Ovary (tissue), 7 donors: ENCODE measurements at regions not wholly inside any gene's neighbourhood (a gene's known extent, or its start where the extent isn't known, plus 50 kb on each side); places are given as distances from the start of the nearest gene placed in this dataset.

Experiments
- DNase-seq, 5 donors: peaks; one replicate each; pipeline ENCODE4 v3.0.0-alpha.2; 2019 to 2020
- H3K27ac ChIP-seq, 2 donors: fragments of 200-600 bp; one replicate each; pipeline versions ENCODE4 v1.5.1 to v1.8.0; 2019 to 2022
- H3K27me3 ChIP-seq: fragments of 200-600 bp; one replicate; pipeline ENCODE4 v1.8.0; 2022
- H3K36me3 ChIP-seq: fragments of 200-600 bp; sonication (generic); one replicate; pipeline ENCODE4 v1.5.1; 2019
- H3K4me1 ChIP-seq: one replicate; pipeline ENCODE4 v1.8.1; 2013; ENCODE audit warnings: mild to moderate bottlenecking, moderate library complexity; ENCODE audit not compliant: insufficient read depth
- H3K4me3 ChIP-seq: fragments of 200-600 bp; sonication (generic); one replicate; pipeline ENCODE4 v1.5.1; 2017
- H3K9me3 ChIP-seq, 2 donors: fragments of 200-600 bp in 1 of 2; sonication (generic) in 1 of 2; one replicate each; pipeline versions ENCODE4 v1.5.1 to v1.8.1; 2013 to 2019; ENCODE audit warnings: mild to moderate bottlenecking in 1 of 2, moderate library complexity in 1 of 2
- CTCF ChIP-seq, 3 donors: fragments of 450-650 bp in 2 of 3; fragments of 200-600 bp in 1 of 3; IDR thresholded peaks; one replicate each; pipeline versions ENCODE4 v1.5.1 to v1.8.0; 2016 to 2022; ENCODE audit warnings: antibody characterized with exemption in 3 of 3, mild to moderate bottlenecking in 1 of 3
- EP300 ChIP-seq: sonication (generic); formaldehyde crosslinking; IDR thresholded peaks from one replicate; pipeline ENCODE4 v1.6.1; 2017; ENCODE audit warnings: antibody characterized with exemption
- POLR2A ChIP-seq: fragments of 450-650 bp; IDR thresholded peaks from one replicate; pipeline ENCODE4 v1.6.1; 2017; ENCODE audit warnings: antibody characterized with exemption, mild to moderate bottlenecking, moderate library complexity
- WGBS, 3 donors: extraction: QIAGEN DNeasy Blood & Tissue Kit in 1 of 3; methylation state at CpG; one replicate each; pipeline versions ENCODE4 v1.1.5 to v1.1.7; 2013 to 2017; 5-methylcytosine and 5-hydroxymethylcytosine counted together
- intact Hi-C, 4 donors: fragments of 100-400 bp; cut with DNase I; formaldehyde crosslinking; loops; one replicate each; pipeline versions ENCODE4 v1.11.0 to v1.15.1; 2022 to 2023
- donor health status: DM: no; HTN: no; CAD: no; lungs with moderate emphysema.
- donor health status: DM: no; HTN: no; CAD: no.
- donor health status: Bipolar disorder and iron deficiency.
- donor health status: DM: no; HTN: no; CAD: no.
- donor health status: DM: yes; HTN: yes; CAD: no.

- H3K4me3 ChIP-seq: no peak overlapping the region
- no peak for TF ChIP-seq EP300
- TF ChIP-seq CTCF (IDR thresholded peaks at IDR 0.05): no peak
- no peak for TF ChIP-seq POLR2A
- 65 to 78% (median 73%) methylated on average over 7 of the region's 7 CpGs for whole genome bisulfite sequencing, 3 donors
- no peaks in the 10 kb centered on the region for H3K36me3 ChIP-seq
- H3K9me3 ChIP-seq: peaks cover 0 to 6% of the 10 kb centered on the region in 2 donors
- H3K27ac ChIP-seq: no peak overlapping the region
- no peaks in the 10 kb centered on the region for H3K27me3 ChIP-seq
- DNase-seq: peak in 2 of 5 donors; percentile 23 to 41
- intact Hi-C loops: loop anchor here in 1 of 4 donors (5.0 kb wide), 1 partner anchor 345 kb away; the partner anchor contains the start of gene SNX18
- peaks cover 3% of the 10 kb centered on the region for H3K4me1 ChIP-seq
Observed at GRCh38 chr5:54862036-54862435, 123.4 kb downstream of the ESM1 start.

GRCh38 chr5:54861212-54861894 is 124.0 kb downstream of the ESM1 start:
- WGBS, 3 donors: 9 to 17% (median 9%) methylated on average over 5 of the region's 5 CpGs
- Histone ChIP-seq H3K4me1 (peaks cover 3% of the 10 kb centered on the region), H3K9me3 (peaks cover 0 to 6% of the 10 kb centered on the region in 2 donors), H3K4me3 (no peak overlapping the region), H3K36me3 (no peaks in the 10 kb centered on the region), H3K27ac (no peak overlapping the region), H3K27me3 (no peaks in the 10 kb centered on the region)
- TF ChIP-seq EP300: no peak
- TF ChIP-seq POLR2A: no peak
- TF ChIP-seq CTCF (IDR thresholded peaks at IDR 0.05): no peak
- peak in 1 of 5 donors; percentile 20 for DNase-seq
- intact Hi-C loops: loop anchor here in 1 of 4 donors (5.0 kb wide), 1 partner anchor 344 kb away; the partner anchor contains the start of gene SNX18

GRCh38 chr5:54860321-54860720 is 125.1 kb downstream of the ESM1 start:
- Histone ChIP-seq H3K4me3 (no peak overlapping the region), H3K4me1 (peaks cover 3% of the 10 kb centered on the region), H3K36me3 (no peaks in the 10 kb centered on the region), H3K27ac (no peak overlapping the region), H3K9me3 (peaks cover 0 to 6% of the 10 kb centered on the region in 2 donors), H3K27me3 (no peaks in the 10 kb centered on the region)
- intact Hi-C loops: loop anchor here in 1 of 4 donors (5.0 kb wide), 1 partner anchor 343 kb away; the partner anchor contains the start of gene SNX18
- DNase-seq: no peak
- TF ChIP-seq EP300: no peak
- no peak for TF ChIP-seq POLR2A
- TF ChIP-seq CTCF (IDR thresholded peaks at IDR 0.05): no peak
- 87 to 94% (median 90%) methylated on average over 2 of the region's 2 CpGs for WGBS, 3 donors

GRCh38 chr5:54859316-54859715 is 126.1 kb downstream of the ESM1 start:
- DNase-seq: no peak
- no peak for TF ChIP-seq POLR2A
- no peak for TF ChIP-seq CTCF (IDR thresholded peaks at IDR 0.05)
- no peak for TF ChIP-seq EP300
- Histone ChIP-seq H3K4me3 (no peak overlapping the region), H3K27me3 (no peaks in the 10 kb centered on the region), H3K9me3 (peaks cover 0 to 6% of the 10 kb centered on the region in 2 donors), H3K36me3 (no peaks in the 10 kb centered on the region), H3K4me1 (peaks cover 3% of the 10 kb centered on the region), H3K27ac (no peak overlapping the region)
- intact Hi-C loops: no loop called here
